HUES48 (cell line): ENCODE measurements at regions not wholly inside any gene's neighbourhood (a gene's known extent, or its start where the extent isn't known, plus 50 kb on each side); places are given as distances from the start of the nearest gene placed in this dataset.

Experiments
- H3K27ac ChIP-seq: one replicate; pipeline ENCODE4 v1.7.0; 2013; ENCODE audit warnings: low read depth, low read length, inconsistent platforms
- H3K27me3 ChIP-seq: 2 replicates; pipeline ENCODE4 v1.6.1; 2013; ENCODE audit warnings: mild to moderate bottlenecking, low read length; ENCODE audit not compliant: control insufficient read depth, insufficient read depth
- H3K36me3 ChIP-seq: 2 replicates; pipeline ENCODE4 v1.6.1; 2013; ENCODE audit warnings: low read length; ENCODE audit not compliant: control insufficient read depth, insufficient read depth
- H3K4me1 ChIP-seq: 2 replicates; pipeline ENCODE4 v1.6.1; 2013; ENCODE audit warnings: mild to moderate bottlenecking, low read length; ENCODE audit not compliant: control insufficient read depth, insufficient read depth
- H3K4me3 ChIP-seq: 2 replicates; pipeline ENCODE4 v1.5.1; 2013; ENCODE audit warnings: mild to moderate bottlenecking, low read depth, low read length
- H3K9ac ChIP-seq: 2 replicates; pipeline ENCODE4 v1.6.1; 2013; ENCODE audit warnings: mild to moderate bottlenecking, low read depth, low read length, moderate library complexity
- H3K9me3 ChIP-seq: 2 replicates; pipeline ENCODE4 v1.6.1; 2013; ENCODE audit warnings: low read length; ENCODE audit not compliant: control insufficient read depth, insufficient read depth

DNA sequence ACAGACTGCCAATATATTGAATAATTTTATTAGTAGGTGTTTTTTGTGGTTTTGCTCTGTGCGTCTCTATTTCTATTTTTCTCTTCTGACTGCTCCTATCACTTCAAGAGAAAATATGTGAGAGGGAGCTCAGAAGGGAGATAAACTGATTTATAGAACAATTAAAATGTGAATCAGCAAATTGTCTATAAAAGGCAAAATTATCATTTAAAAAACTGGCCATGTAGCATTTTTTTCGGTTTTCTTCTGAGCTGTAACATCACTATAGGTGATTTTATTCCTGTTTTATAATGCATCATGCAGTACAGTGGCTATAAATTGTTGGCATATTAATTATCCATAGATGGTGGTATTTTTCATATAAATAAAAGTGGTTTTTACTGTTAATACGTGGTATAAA is 416.5 kb downstream of the DOK5 start:
- Histone ChIP-seq H3K27ac (no peak overlapping the region), H3K4me1 (no peaks in the 10 kb centered on the region), H3K9ac (no peak overlapping the region), H3K4me3 (no peak overlapping the region), H3K36me3 (no peaks in the 10 kb centered on the region), H3K27me3 (no peaks in the 10 kb centered on the region), H3K9me3 (no peaks in the 10 kb centered on the region)

DNA sequence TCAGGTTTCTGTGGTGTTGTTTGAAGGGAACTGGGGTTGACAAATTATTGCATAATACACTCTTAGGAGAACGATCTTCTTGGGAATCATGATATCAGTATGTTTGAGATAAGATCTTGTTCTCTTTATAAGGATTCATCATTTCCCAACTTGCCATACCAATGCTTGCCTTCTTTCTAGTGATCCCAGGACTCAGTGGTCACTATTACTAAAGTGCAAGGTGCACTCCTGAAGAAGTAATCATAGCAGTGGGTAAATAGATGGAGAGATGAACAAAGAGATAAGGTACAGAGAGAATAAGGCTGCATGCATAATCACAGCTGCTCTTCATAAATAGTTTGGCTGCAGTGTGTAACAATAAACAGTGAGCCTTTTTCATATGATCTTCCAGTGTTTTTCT is 404.0 kb downstream of the DOK5 start:
- Histone ChIP-seq H3K36me3 (no peaks in the 10 kb centered on the region), H3K27ac (no peak overlapping the region), H3K4me3 (no peak overlapping the region), H3K4me1 (no peaks in the 10 kb centered on the region), H3K9ac (no peak overlapping the region), H3K27me3 (no peaks in the 10 kb centered on the region), H3K9me3 (no peaks in the 10 kb centered on the region)

DNA sequence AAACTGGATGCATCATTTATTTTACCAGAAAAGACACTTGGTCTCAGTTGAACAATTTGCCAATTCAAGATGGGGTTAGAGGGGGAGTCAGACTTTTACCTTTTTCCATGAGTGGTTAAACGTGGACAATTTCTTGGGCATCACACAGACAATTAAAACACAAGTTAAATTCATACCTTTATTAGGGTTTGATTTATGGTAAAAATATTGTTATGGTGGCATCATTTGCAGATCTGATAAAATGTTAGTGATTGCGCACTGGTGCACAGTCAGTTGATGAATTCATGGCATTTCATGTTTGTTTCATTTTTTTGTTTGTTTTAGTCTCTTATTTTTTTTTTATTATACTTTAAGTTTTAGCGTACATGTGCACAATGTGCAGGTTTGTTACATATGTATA is 399.9 kb downstream of the DOK5 start:
- no peak overlapping the region for H3K9ac ChIP-seq
- no peaks in the 10 kb centered on the region for H3K27me3 ChIP-seq
- no peaks in the 10 kb centered on the region for H3K9me3 ChIP-seq
- H3K27ac ChIP-seq = no peak overlapping the region
- no peak overlapping the region for H3K4me3 ChIP-seq
- no peaks in the 10 kb centered on the region for H3K4me1 ChIP-seq
- no peaks in the 10 kb centered on the region for H3K36me3 ChIP-seq

DNA sequence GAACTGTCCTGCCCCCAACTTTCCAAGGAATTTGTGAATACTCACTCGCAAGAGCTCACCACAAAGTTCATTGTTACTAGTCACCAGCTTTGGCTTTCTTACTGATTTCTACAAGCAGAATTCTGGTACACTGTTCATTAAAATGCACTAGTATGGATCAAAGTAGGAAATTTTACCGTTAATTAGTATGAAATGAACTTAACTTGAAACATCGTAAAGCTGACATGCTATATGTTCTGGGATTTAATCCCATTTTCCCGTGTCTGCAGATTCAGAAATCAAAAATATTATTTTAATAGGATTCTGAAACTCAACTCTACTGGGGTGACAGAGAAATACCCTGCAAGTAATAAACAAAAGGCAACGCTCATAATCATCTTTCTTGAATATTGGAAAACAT is 399.3 kb downstream of the DOK5 start:
- no peaks in the 10 kb centered on the region for H3K9me3 ChIP-seq
- no peaks in the 10 kb centered on the region for H3K36me3 ChIP-seq
- H3K9ac ChIP-seq = no peak overlapping the region
- H3K4me3 ChIP-seq = no peak overlapping the region
- no peak overlapping the region for H3K27ac ChIP-seq
- H3K27me3 ChIP-seq = no peaks in the 10 kb centered on the region
- H3K4me1 ChIP-seq = no peaks in the 10 kb centered on the region

DNA sequence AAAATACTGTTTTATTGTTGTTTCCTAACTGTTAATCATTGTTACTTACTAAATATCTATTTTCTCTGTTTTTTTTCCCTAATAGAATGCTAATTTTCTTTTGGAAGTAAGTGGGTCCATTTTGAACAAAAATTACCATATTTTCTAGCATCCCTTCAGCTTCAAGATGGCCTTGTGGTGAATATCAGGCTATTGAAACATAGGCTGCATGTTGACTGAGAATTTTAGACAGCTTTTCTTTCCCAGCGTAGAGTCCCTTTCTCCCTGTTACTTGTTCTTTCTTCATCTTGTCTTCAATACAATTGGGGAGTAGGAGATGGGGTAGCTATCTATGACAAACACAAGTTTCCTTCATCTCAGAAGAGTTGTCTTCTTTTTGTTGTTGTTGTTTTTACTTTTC is 397.0 kb downstream of the DOK5 start:
- H3K36me3 ChIP-seq = no peaks in the 10 kb centered on the region
- no peaks in the 10 kb centered on the region for H3K27me3 ChIP-seq
- no peaks in the 10 kb centered on the region for H3K4me1 ChIP-seq
- H3K9ac ChIP-seq = no peak overlapping the region
- no peaks in the 10 kb centered on the region for H3K9me3 ChIP-seq
- H3K4me3 ChIP-seq = no peak overlapping the region
- no peak overlapping the region for H3K27ac ChIP-seq

DNA sequence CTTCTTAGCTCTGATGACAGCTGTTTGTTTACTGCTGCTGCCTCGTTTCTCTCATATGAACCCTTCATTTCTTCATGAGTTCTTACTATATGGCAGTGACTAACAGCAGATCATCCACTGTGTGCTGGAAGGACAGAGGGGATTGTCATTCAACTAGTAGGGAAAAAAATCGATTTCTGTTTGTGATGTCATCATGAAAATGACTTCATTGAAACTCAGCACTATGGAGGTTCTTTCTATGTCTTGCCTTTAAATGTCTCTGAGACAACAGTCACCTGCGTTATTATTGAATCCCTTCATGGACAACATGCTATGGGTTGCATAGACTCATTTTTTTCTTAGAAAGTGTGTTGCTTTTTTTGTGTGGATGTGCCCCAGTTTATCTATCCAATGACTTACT is 394.4 kb downstream of the DOK5 start:
- Histone ChIP-seq H3K36me3 (no peaks in the 10 kb centered on the region), H3K9ac (no peak overlapping the region), H3K27ac (no peak overlapping the region), H3K4me1 (no peaks in the 10 kb centered on the region), H3K9me3 (no peaks in the 10 kb centered on the region), H3K4me3 (no peak overlapping the region), H3K27me3 (no peaks in the 10 kb centered on the region)

DNA sequence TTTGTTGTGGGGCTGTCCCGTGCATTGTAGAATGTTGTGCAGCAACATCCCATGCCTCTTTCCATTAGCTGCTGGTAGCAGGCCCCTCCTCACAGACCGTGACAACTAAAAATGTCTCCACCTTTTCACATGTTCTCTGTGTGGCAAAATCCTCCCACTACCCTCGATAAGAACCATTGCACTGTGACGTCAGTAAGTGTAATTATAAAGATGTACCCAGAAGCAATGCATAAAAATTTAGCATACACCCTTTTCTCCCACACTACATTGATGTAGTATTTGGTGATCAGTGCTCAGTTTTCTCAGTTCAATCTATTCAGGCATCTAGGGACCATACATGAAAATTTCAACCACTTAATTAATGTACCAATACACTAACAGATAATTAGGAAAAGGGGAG is 389.9 kb downstream of the DOK5 start:
- Histone ChIP-seq H3K27ac (no peak overlapping the region), H3K9ac (no peak overlapping the region), H3K27me3 (no peaks in the 10 kb centered on the region), H3K4me1 (no peaks in the 10 kb centered on the region), H3K9me3 (no peaks in the 10 kb centered on the region), H3K4me3 (no peak overlapping the region), H3K36me3 (no peaks in the 10 kb centered on the region)

DNA sequence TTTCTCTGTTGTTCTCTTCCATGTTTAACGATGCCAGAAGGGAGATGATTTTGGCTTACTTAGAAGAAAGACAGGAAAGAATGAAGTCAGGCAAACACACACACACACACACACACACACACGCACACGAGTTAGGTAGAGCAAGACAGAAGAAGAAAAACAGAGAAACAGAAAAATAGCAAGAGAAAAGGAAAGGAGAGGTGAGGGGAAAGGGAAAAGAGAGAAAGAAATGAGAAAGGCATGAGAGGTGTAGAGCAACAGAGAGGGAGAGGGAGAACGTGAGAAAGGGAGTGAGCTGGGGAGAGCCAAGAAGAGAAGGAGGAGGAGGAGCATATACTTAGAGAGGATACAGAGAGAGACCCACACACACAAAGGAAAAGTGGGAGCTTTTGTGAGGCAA is 385.3 kb downstream of the DOK5 start:
- no peaks in the 10 kb centered on the region for H3K27me3 ChIP-seq
- H3K36me3 ChIP-seq = no peaks in the 10 kb centered on the region
- H3K4me1 ChIP-seq = no peaks in the 10 kb centered on the region
- H3K9me3 ChIP-seq = no peaks in the 10 kb centered on the region
- no peak overlapping the region for H3K9ac ChIP-seq
- H3K27ac ChIP-seq = no peak overlapping the region
- H3K4me3 ChIP-seq = no peak overlapping the region

DNA sequence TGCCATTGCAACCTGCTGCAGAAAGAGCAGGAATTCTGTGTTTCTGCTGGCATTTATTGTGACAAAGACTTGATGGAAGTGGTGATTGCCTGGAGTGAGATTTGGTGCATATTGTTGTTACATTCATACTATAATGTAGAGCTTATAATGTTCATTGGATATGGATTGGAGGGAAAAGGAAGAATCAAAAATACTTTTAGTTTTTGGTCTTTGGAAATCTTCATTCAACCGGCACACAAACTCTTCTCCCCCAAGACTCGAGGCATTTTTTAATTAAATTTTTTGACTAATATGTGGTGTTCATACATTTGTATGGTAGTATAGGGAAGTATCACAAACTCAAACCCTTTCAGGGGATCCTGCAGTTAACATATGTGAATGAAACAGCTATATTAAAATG is 380.8 kb downstream of the DOK5 start:
- Histone ChIP-seq H3K27ac (no peak overlapping the region), H3K9ac (no peak overlapping the region), H3K27me3 (no peaks in the 10 kb centered on the region), H3K4me1 (no peaks in the 10 kb centered on the region), H3K4me3 (no peak overlapping the region), H3K9me3 (no peaks in the 10 kb centered on the region), H3K36me3 (no peaks in the 10 kb centered on the region)

DNA sequence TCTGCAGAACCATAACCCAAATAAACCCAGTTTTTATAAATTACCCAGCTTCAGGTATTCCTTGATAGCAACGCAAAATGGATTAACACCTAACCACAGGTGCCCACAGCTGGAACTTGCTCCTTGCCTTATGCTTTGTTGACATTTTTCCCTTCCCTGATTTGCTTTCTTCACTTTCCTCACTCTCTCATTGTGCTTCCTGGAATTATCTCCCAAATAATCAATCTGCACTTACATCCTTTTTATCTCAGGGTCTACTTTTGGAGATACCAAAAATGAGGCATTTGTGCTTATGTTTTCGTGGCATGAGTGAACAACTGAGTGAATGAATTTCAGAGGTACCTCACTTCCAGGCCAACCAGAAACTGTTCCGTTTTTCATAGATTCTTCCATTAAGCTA is 374.3 kb downstream of the DOK5 start:
- Histone ChIP-seq H3K27ac (no peak overlapping the region), H3K4me3 (no peak overlapping the region), H3K27me3 (no peaks in the 10 kb centered on the region), H3K4me1 (no peaks in the 10 kb centered on the region), H3K36me3 (no peaks in the 10 kb centered on the region), H3K9ac (no peak overlapping the region), H3K9me3 (no peaks in the 10 kb centered on the region)

DNA sequence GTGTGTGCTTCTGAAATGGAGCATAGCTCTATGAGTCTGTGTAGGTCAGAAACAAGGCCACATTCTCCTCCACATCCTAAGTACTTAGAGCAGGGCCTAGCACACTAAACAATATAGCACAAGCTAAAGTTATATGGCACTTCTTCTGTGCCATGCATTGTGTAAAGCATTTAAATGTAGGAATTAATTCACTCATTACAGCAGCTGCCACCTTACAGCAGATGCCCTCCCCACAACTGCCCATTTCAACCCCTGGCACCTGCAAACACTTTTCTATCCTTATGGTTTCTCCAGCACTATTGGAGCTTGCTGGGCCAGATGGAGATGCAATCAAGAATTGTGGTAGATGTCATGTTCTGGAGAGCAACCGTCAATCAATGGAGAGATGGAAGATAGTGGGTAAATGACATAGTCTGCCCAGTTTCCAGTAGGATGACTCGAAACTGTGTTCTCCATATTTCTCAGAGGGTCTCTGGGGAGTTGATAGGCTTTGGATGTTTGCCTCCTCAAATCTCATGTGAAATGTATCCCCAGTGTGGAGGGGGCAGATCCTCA is 373.7 kb downstream of the DOK5 start:
- no peaks in the 10 kb centered on the region for H3K4me1 ChIP-seq
- H3K27me3 ChIP-seq = no peaks in the 10 kb centered on the region
- no peaks in the 10 kb centered on the region for H3K9me3 ChIP-seq
- no peak overlapping the region for H3K4me3 ChIP-seq
- H3K9ac ChIP-seq = no peak overlapping the region
- H3K27ac ChIP-seq = no peak overlapping the region
- H3K36me3 ChIP-seq = no peaks in the 10 kb centered on the region

DNA sequence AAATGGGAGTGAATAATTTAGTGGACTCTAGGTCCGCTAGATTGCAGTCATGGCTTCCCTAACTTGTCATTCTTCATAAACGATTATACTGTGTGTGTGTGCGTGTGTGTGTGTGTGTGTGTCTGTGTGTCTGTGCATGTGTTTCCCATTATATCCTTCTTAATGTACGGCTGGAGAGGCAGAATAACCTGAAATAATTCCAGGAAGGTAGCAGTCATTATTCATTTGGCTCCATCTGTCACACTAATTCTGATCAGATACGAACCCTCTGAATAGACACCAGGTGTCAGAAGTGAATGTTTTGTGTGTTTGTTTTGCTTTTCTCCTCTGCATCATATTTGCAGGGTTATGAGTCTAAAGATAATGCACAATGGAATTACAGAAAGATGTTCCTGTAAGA is 372.9 kb downstream of the DOK5 start:
- no peaks in the 10 kb centered on the region for H3K4me1 ChIP-seq
- no peak overlapping the region for H3K4me3 ChIP-seq
- no peaks in the 10 kb centered on the region for H3K27me3 ChIP-seq
- no peaks in the 10 kb centered on the region for H3K9me3 ChIP-seq
- no peak overlapping the region for H3K9ac ChIP-seq
- H3K36me3 ChIP-seq = no peaks in the 10 kb centered on the region
- no peak overlapping the region for H3K27ac ChIP-seq
